Mucosa of stomach (tissue), 1 donor: ENCODE measurements at regions not wholly inside any gene's neighbourhood (a gene's known extent, or its start where the extent isn't known, plus 50 kb on each side); places are given as distances from the start of the nearest gene placed in this dataset.

ENCODE experiments used
- H3K27me3 ChIP-seq: one replicate; pipeline ENCODE4 v1.7.0; 2013; ENCODE audit warnings: mild to moderate bottlenecking, low read length; ENCODE audit not compliant: control insufficient read depth, insufficient read depth
- H3K36me3 ChIP-seq: one replicate; pipeline ENCODE4 v1.7.0; 2013; ENCODE audit warnings: low read length; ENCODE audit not compliant: control insufficient read depth, insufficient read depth
- H3K4me1 ChIP-seq: one replicate; pipeline ENCODE4 v1.7.0; 2013; ENCODE audit warnings: mild to moderate bottlenecking, low read length; ENCODE audit not compliant: control insufficient read depth, insufficient read depth
- H3K4me3 ChIP-seq: one replicate; pipeline ENCODE4 v1.7.0; 2013; ENCODE audit warnings: low read length
- H3K9ac ChIP-seq: one replicate; pipeline ENCODE4 v1.7.0; 2013; ENCODE audit warnings: mild to moderate bottlenecking, low read length, moderate library complexity
- H3K9me3 ChIP-seq: one replicate; pipeline ENCODE4 v1.7.0; 2013; ENCODE audit warnings: mild to moderate bottlenecking, low read length, moderate library complexity; ENCODE audit not compliant: control insufficient read depth
- donor health status: Pancreatic carcinoma.

DNA sequence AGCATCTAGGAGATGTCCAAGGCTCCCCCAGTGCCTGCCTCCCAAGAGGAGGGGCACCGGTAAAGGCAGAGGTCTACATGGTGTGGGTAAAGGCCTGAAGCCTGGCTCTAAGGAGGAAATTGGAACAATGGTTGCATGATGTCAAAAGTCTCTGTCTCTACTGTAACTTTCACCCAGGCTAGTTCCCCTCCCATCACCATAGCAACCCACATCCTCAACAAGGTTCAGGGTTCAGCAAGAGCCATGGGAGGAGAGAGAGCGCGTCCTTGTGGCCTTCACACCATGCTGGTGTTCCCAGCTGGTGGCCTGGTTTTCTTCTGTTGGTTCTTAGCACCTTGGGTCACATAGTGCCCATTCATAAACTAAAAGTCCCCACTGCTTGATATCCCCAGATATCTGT, 196.7 kb upstream of the CDH5 start:
- no peaks in the 10 kb centered on the region for H3K27me3 ChIP-seq
- no peak overlapping the region for H3K4me3 ChIP-seq
- no peaks in the 10 kb centered on the region for H3K9me3 ChIP-seq
- no peak overlapping the region for H3K9ac ChIP-seq
- no peaks in the 10 kb centered on the region for H3K36me3 ChIP-seq
- H3K4me1 ChIP-seq = no peaks in the 10 kb centered on the region

DNA sequence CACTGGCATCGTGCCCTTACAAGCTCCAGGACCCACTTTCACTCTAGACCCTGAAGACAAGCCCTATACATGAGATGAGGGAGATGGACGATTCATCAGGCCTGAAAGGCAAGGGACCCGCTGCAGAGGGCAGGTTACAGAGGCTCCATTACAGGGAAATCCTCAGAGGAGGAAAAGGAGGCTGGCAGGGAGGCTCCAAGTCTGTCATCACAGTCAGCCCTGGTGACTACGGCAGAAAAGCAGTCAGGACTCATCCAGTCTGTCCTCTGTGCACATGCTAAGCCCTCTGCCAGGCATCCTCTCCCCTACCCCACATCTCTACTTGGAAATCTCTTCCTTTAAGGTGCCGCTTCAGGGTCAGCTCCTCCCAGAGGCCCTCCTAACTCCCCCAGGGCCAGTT, 197.7 kb upstream of the CDH5 start:
- H3K27me3 ChIP-seq = no peaks in the 10 kb centered on the region
- no peak overlapping the region for H3K4me3 ChIP-seq
- H3K9me3 ChIP-seq = no peaks in the 10 kb centered on the region
- H3K4me1 ChIP-seq = no peaks in the 10 kb centered on the region
- no peak overlapping the region for H3K9ac ChIP-seq
- H3K36me3 ChIP-seq = no peaks in the 10 kb centered on the region

DNA sequence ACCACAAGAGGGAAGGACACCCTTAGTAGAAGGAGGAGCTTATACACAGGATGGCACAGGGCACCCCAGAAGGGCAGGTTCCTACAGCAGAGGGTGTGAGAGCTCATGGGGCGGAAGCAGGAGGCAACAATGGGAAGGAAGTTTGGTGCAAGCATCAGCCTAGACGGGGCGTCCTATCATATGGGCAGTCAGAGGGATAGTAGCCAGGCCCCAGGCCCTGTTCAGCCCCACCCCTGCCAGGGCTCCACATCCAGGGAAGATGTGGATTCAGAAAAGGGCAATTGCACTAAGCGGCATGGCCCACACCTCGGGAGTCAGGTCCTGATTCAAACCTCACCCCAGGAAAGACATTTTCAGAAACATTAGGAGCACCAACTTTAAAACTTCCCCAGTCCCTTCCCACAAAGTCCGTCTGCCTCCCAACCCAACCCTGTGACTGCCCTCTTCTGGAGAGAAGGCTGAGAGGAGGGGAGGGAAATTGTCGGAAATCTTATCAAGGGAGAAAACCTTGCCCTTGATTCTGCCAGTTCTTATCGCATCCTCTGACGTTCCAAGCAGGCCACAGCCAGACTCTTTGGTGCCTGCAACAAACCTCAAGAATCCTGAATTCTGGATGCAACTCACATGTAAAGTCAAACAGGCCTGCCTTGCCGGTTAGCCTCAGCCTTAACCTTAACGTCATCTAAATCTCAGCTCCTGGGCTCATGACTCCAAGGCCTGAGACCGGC, 198.8 kb upstream of the CDH5 start:
- no peaks in the 10 kb centered on the region for H3K9me3 ChIP-seq
- H3K27me3 ChIP-seq = no peaks in the 10 kb centered on the region
- no peaks in the 10 kb centered on the region for H3K36me3 ChIP-seq
- H3K4me3 ChIP-seq = no peak overlapping the region
- H3K9ac ChIP-seq = no peak overlapping the region
- H3K4me1 ChIP-seq = no peaks in the 10 kb centered on the region

DNA sequence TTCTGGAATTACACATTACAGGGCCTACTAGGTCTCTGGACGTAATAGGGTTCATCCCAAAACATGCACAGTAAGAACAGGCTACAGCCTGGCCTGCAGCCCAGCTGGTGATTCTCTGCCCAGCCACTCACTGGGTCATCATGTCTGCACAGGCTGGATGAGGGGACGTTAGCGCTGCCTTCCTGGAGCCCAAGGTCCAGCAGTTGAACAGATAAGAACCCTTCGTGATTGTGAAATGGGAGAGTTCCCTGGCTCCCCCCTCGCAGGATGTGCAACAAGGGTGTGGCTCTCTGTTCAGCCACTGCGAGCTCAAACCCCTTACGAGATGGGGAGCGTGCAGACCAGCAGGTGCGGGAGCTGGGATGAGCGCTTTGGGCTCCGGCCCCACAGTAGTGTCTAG, 200.0 kb upstream of the CDH5 start:
- H3K27me3 ChIP-seq = no peaks in the 10 kb centered on the region
- H3K36me3 ChIP-seq = no peaks in the 10 kb centered on the region
- no peaks in the 10 kb centered on the region for H3K9me3 ChIP-seq

DNA sequence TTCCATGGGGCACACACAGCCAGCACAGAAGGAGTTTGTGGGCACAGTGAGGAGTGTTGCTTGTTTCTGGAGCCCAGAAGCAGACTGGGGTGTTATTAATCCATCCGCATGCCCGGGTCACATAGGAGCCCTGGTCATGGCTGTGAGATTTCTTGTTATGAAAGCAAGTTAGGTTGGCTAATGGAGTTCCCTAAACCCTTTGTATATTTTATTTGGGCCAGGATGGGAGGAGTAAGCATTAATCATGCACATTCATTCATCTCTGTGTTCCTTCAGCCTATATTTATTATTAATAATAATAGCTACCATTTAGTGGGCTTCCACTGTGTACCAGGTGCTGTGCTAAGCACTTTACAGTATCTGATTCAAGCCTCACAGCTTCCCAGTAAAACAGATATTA, 200.6 kb upstream of the CDH5 start:
- no peaks in the 10 kb centered on the region for H3K9me3 ChIP-seq
- no peaks in the 10 kb centered on the region for H3K36me3 ChIP-seq
- H3K9ac ChIP-seq = no peak overlapping the region

More for the DNA sequence above, 200.0 kb upstream of the CDH5 start:
- Histone ChIP-seq H3K9ac (no peak overlapping the region), H3K4me3 (no peak overlapping the region), H3K4me1 (no peaks in the 10 kb centered on the region)

DNA sequence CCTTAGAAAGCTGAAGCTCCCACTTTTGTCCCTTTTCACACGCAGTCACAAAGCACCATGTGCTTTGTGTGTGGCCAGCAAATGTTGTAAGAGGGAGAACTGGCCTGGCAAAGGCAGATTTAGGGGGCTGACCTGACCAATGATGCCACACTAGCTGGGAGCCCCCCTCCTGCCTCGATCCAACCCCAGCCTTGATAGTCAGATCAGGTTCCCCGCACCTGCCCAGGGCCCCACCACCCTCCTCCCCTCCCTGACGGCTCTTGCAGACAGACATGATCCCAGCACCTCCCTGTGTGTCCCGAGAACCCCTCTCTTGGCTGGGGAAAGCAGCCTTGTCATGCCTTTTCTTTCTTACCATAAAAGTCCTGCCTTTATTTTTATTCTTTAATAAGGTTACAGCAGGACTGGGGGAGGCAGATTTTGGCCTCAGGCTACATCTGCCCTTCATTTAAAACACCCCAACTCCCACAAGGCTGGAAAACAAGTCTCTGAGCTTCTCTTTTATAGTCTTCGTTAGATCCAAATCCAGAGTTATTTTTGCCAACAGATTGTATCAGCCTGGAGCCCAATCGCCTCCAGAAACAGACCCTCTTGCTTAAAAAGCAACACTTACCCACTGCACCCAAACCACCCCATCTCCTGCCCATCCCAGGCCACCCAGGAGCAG, 201.8 kb upstream of the CDH5 start:
- Histone ChIP-seq H3K4me3 (no peak overlapping the region), H3K36me3 (no peaks in the 10 kb centered on the region), H3K27me3 (no peaks in the 10 kb centered on the region), H3K9me3 (no peaks in the 10 kb centered on the region), H3K9ac (no peak overlapping the region), H3K4me1 (no peaks in the 10 kb centered on the region)

More for the DNA sequence above, 200.6 kb upstream of the CDH5 start:
- no peaks in the 10 kb centered on the region for H3K27me3 ChIP-seq
- no peaks in the 10 kb centered on the region for H3K4me1 ChIP-seq
- no peak overlapping the region for H3K4me3 ChIP-seq

DNA sequence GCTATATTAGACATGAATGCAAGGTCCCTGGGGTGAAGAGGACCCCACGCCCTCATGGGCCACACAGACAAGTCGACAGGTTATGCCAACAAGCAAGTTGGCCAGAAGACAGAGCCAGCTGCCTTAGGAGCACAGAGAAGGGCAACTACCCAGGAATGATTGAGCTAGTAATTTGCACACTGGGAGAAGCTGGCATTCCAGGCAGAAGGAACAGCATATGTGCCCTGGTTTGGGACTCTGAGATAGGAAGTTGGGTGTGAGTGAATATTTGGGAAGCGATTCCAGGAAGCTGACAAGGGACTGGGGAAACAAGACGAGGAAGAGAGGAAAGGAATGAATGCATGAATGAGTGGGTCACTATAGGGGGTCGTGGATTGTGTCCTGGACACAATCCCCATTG, 203.7 kb upstream of the CDH5 start:
- H3K9ac ChIP-seq = no peak overlapping the region
- H3K4me1 ChIP-seq = no peaks in the 10 kb centered on the region
- H3K9me3 ChIP-seq = no peaks in the 10 kb centered on the region
- H3K36me3 ChIP-seq = no peaks in the 10 kb centered on the region
- H3K4me3 ChIP-seq = no peak overlapping the region
- no peaks in the 10 kb centered on the region for H3K27me3 ChIP-seq

DNA sequence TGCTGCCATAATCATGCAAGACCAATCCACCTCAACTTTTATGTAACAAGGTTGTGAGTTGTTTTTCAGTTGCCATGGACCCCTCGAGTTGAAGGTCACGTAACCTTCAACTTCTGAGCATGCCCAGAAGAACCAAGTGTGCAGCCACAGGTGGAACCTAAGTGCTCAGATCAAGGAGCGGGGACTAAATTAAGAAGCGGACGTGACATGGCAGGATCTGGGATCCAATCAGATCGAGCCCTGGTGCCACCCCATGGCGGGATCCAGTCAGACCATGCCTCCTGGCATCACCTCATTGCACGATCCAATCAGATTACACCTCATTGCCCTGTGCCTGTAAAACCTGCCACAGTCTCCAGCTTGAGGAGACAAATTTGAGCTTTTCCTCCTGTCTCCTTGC, 204.5 kb upstream of the CDH5 start:
- Histone ChIP-seq H3K9ac (no peak overlapping the region), H3K4me3 (no peak overlapping the region), H3K36me3 (no peaks in the 10 kb centered on the region), H3K4me1 (no peaks in the 10 kb centered on the region), H3K27me3 (no peaks in the 10 kb centered on the region), H3K9me3 (no peaks in the 10 kb centered on the region)

DNA sequence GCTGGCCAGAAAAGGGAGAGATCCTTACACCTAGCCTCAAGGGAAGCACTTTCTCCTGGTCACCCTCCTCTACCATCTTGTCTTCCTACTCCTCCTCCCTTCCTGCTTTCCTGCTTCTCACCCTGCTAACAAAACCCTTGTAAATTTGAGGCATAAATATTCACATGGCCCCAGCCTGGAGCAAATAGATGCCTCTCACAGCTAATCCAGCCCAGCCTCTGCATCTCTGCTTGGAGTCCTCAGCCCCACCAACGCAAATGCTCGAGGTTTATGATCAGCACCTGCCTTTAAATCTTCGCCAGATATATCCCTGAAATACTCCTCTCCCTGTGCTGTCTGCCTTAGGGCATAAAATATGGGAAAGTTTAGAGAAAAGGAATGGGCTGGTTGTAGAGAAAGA, 205.2 kb upstream of the CDH5 start:
- Histone ChIP-seq H3K36me3 (no peaks in the 10 kb centered on the region), H3K9me3 (no peaks in the 10 kb centered on the region), H3K27me3 (no peaks in the 10 kb centered on the region), H3K9ac (no peak overlapping the region), H3K4me1 (no peaks in the 10 kb centered on the region), H3K4me3 (no peak overlapping the region)

DNA sequence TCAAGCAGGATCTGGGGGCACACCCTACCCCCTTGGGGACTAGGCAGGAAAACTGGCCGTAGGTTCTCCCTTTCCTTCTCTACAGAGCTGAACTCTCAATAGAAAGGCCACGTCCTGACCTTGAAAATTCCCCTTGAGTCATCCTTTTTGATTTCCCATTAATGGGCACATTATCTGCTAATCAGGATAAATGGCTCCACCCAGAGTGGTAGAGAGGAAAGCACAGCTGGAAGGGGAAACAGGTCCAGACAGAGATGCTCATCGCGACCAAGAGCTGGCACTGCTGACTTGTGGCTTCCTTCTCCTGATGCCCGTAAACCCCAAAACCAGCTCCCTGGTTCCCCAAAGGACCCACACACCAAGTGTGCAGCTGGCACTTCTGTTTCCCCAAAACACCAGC, 206.5 kb upstream of the CDH5 start:
- H3K27me3 ChIP-seq = no peaks in the 10 kb centered on the region

DNA sequence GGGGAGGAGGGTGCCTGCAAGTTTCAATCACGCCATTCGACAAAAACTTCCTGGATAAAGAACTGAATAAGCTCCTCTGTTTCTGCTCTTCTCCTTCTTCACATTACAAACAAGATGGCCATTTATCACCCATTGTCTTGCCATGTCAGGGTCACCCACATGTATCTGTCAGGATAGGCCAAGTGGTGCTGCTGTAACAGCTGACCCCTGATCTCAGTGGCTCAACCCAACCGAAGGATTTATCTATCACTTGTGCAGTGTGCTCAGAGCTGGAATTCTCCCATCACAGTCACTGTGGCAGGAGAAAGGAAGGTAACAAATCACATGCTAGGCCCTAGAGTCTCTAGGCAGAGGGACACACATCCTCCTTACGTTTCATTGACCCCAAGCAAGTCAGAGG, 210.0 kb upstream of the CDH5 start:
- Histone ChIP-seq H3K27me3 (no peaks in the 10 kb centered on the region), H3K4me1 (no peaks in the 10 kb centered on the region), H3K9ac (no peak overlapping the region), H3K36me3 (no peaks in the 10 kb centered on the region), H3K9me3 (no peaks in the 10 kb centered on the region), H3K4me3 (no peak overlapping the region)

More for the DNA sequence above, 206.5 kb upstream of the CDH5 start:
- Histone ChIP-seq H3K9ac (no peak overlapping the region), H3K36me3 (no peaks in the 10 kb centered on the region), H3K4me3 (no peak overlapping the region), H3K4me1 (no peaks in the 10 kb centered on the region), H3K9me3 (no peaks in the 10 kb centered on the region)

DNA sequence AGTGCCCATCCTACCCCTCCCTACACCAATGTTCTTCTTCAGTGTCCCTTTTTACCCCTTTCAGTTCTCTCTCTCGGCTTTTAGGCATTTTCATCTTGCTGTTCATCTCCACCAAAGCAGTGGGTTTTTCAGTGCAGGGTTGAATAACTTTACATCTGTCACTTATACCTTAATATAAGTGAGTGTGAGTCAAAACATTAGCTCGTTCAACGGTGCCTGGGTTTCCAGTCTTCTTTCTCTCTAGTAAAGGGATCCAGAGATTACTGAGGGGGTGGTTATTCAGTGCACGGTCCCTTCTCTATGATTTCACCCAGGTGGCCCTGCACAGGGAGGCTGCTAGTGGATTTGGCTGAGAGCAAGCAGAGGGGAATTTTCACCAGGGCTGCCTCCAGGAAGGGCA, 210.6 kb upstream of the CDH5 start:
- Histone ChIP-seq H3K36me3 (no peaks in the 10 kb centered on the region), H3K9me3 (no peaks in the 10 kb centered on the region), H3K9ac (no peak overlapping the region), H3K27me3 (no peaks in the 10 kb centered on the region), H3K4me1 (no peaks in the 10 kb centered on the region), H3K4me3 (no peak overlapping the region)
